ENCODE measurements at regions not wholly inside any gene's neighbourhood (a gene's known extent, or its start where the extent isn't known, plus 50 kb on each side); places are given as distances from the start of the nearest gene placed in this dataset.
"Not testable (repeated sequence)": the region's sequence is repeated elsewhere in the genome, so short reads cannot be mapped to it uniquely, and the experiment has no call there.

GRCh38 chr16:59144326-59144725 is 410.2 kb upstream of the GOT2 start:
- no peak for DNase-seq
- Mint-ChIP-seq H3K36me3 (ENCODE audit: low read depth) (no peaks in the 10 kb centered on the region), H3K4me1 (no peaks in the 10 kb centered on the region), H3K4me3 (no peak overlapping the region), H3K27me3 (no peaks in the 10 kb centered on the region), H3K9me3 (peaks cover 12% of the 10 kb centered on the region), H3K27ac (no peak overlapping the region)
- ChIA-PET POLR2A (no interaction called here), CTCF (no interaction called here)

GRCh38 chr16:59126486-59126885 is 392.4 kb upstream of the GOT2 start:
- Mint-ChIP-seq H3K36me3 (ENCODE audit: low read depth) (no peaks in the 10 kb centered on the region), H3K4me3 (no peak overlapping the region), H3K27me3 (no peaks in the 10 kb centered on the region), H3K9me3 (peaks cover 3% of the 10 kb centered on the region), H3K4me1 (no peaks in the 10 kb centered on the region), H3K27ac (no peak overlapping the region)
- ChIA-PET CTCF (no interaction called here), POLR2A (no interaction called here)
- no peak for DNase-seq

- Mint-ChIP-seq H3K36me3 (ENCODE audit: low read depth) (no peaks in the 10 kb centered on the region), H3K27ac (no peak overlapping the region), H3K27me3 (no peaks in the 10 kb centered on the region), H3K4me3 (no peak overlapping the region), H3K9me3 (peaks cover 3% of the 10 kb centered on the region), H3K4me1 (no peaks in the 10 kb centered on the region)
- DNase-seq: no peak
- POLR2A ChIA-PET: no interaction called here
- CTCF ChIA-PET: no interaction called here
These were observed 389.9 kb upstream of the GOT2 start for GRCh38 chr16:59124056-59124455.

- no peak for DNase-seq
- H3K36me3 Mint-ChIP-seq (ENCODE audit: low read depth): no peaks in the 10 kb centered on the region
- no peak overlapping the region for H3K4me3 Mint-ChIP-seq
- peaks cover 3% of the 10 kb centered on the region for H3K9me3 Mint-ChIP-seq
- ChIA-PET POLR2A (no interaction called here), CTCF (no interaction called here)
- H3K27me3 Mint-ChIP-seq: no peaks in the 10 kb centered on the region
- no peaks in the 10 kb centered on the region for H3K4me1 Mint-ChIP-seq
- no peak overlapping the region for H3K27ac Mint-ChIP-seq
These were observed 389.4 kb upstream of the GOT2 start for GRCh38 chr16:59123479-59123878.

- ChIA-PET POLR2A (no interaction called here), CTCF (no interaction called here)
- no peak for DNase-seq
- no peak overlapping the region for H3K4me3 Mint-ChIP-seq
- no peak overlapping the region for H3K27ac Mint-ChIP-seq
- H3K9me3 Mint-ChIP-seq: peaks cover 3% of the 10 kb centered on the region
- H3K4me1 Mint-ChIP-seq: no peaks in the 10 kb centered on the region
- H3K36me3 Mint-ChIP-seq (ENCODE audit: low read depth): no peaks in the 10 kb centered on the region
- no peaks in the 10 kb centered on the region for H3K27me3 Mint-ChIP-seq
These were observed 388.1 kb upstream of the GOT2 start for GRCh38 chr16:59122262-59122537.

- ChIA-PET CTCF (no interaction called here), POLR2A (no interaction called here)
- Mint-ChIP-seq H3K27me3 (no peaks in the 10 kb centered on the region), H3K9me3 (peaks cover 3% of the 10 kb centered on the region), H3K4me1 (no peaks in the 10 kb centered on the region), H3K4me3 (no peak overlapping the region), H3K36me3 (ENCODE audit: low read depth) (no peaks in the 10 kb centered on the region), H3K27ac (no peak overlapping the region)
- DNase-seq: no peak
These were observed 387.5 kb upstream of the GOT2 start for GRCh38 chr16:59121411-59122261.

GRCh38 chr16:59116744-59117143 is 382.6 kb upstream of the GOT2 start:
- Mint-ChIP-seq H3K36me3 (ENCODE audit: low read depth) (no peaks in the 10 kb centered on the region), H3K4me3 (no peak overlapping the region), H3K4me1 (no peaks in the 10 kb centered on the region), H3K27me3 (no peaks in the 10 kb centered on the region), H3K9me3 (no peaks in the 10 kb centered on the region), H3K27ac (no peak overlapping the region)
- POLR2A ChIA-PET: no interaction called here
- DNase-seq: no peak
- CTCF ChIA-PET: no interaction called here

GRCh38 chr16:59114790-59115189 is 380.7 kb upstream of the GOT2 start:
- no peaks in the 10 kb centered on the region for H3K36me3 Mint-ChIP-seq (ENCODE audit: low read depth)
- no peaks in the 10 kb centered on the region for H3K4me1 Mint-ChIP-seq

GRCh38 chr16:59113004-59113670 is 379.0 kb upstream of the GOT2 start:
- no peaks in the 10 kb centered on the region for H3K27me3 Mint-ChIP-seq
- CTCF ChIA-PET: no interaction called here
- no peak overlapping the region for H3K27ac Mint-ChIP-seq
- no peak for DNase-seq
- H3K4me3 Mint-ChIP-seq: no peak overlapping the region
- no peaks in the 10 kb centered on the region for H3K4me1 Mint-ChIP-seq
- POLR2A ChIA-PET: no interaction called here
- no peaks in the 10 kb centered on the region for H3K36me3 Mint-ChIP-seq (ENCODE audit: low read depth)
- no peaks in the 10 kb centered on the region for H3K9me3 Mint-ChIP-seq

More at GRCh38 chr16:59114790-59115189, 380.7 kb upstream of the GOT2 start:
- POLR2A ChIA-PET: no interaction called here
- Mint-ChIP-seq H3K27ac (no peak overlapping the region), H3K27me3 (no peaks in the 10 kb centered on the region), H3K9me3 (no peaks in the 10 kb centered on the region), H3K4me3 (no peak overlapping the region)
- CTCF ChIA-PET: no interaction called here
- no peak for DNase-seq

- H3K27ac Mint-ChIP-seq: no peak overlapping the region
- ChIA-PET POLR2A (no interaction called here), CTCF (no interaction called here)
- no peaks in the 10 kb centered on the region for H3K4me1 Mint-ChIP-seq
- no peak for DNase-seq
- no peak overlapping the region for H3K4me3 Mint-ChIP-seq
- no peaks in the 10 kb centered on the region for H3K9me3 Mint-ChIP-seq
- H3K36me3 Mint-ChIP-seq (ENCODE audit: low read depth): no peaks in the 10 kb centered on the region
- H3K27me3 Mint-ChIP-seq: no peaks in the 10 kb centered on the region
These were observed 377.2 kb upstream of the GOT2 start for GRCh38 chr16:59111280-59111679.

GRCh38 chr16:59108374-59108773 is 374.3 kb upstream of the GOT2 start:
- ChIA-PET POLR2A (no interaction called here), CTCF (no interaction called here)
- Mint-ChIP-seq H3K4me1 (no peaks in the 10 kb centered on the region), H3K36me3 (ENCODE audit: low read depth) (no peaks in the 10 kb centered on the region), H3K9me3 (no peaks in the 10 kb centered on the region), H3K27ac (no peak overlapping the region), H3K27me3 (no peaks in the 10 kb centered on the region), H3K4me3 (no peak overlapping the region)
- DNase-seq: no peak

- H3K9me3 Mint-ChIP-seq; H3K36me3 Mint-ChIP-seq (ENCODE audit: low read depth); H3K27me3 Mint-ChIP-seq; POLR2A ChIA-PET; DNase-seq; H3K27ac Mint-ChIP-seq; H3K4me1 Mint-ChIP-seq; CTCF ChIA-PET; H3K4me3 Mint-ChIP-seq: not testable (repeated sequence)
These were observed 362.6 kb upstream of the GOT2 start for GRCh38 chr16:59096682-59097081.

- no peak for DNase-seq
- no peak overlapping the region for H3K4me3 Mint-ChIP-seq
- ChIA-PET CTCF (no interaction called here), POLR2A (no interaction called here)
- H3K27ac Mint-ChIP-seq: no peak overlapping the region
- H3K4me1 Mint-ChIP-seq: no peaks in the 10 kb centered on the region
- peaks cover 2% of the 10 kb centered on the region for H3K9me3 Mint-ChIP-seq
- no peaks in the 10 kb centered on the region for H3K27me3 Mint-ChIP-seq
- no peaks in the 10 kb centered on the region for H3K36me3 Mint-ChIP-seq (ENCODE audit: low read depth)
These were observed 356.4 kb upstream of the GOT2 start for GRCh38 chr16:59090541-59090940.

- Mint-ChIP-seq H3K4me3 (no peak overlapping the region), H3K36me3 (ENCODE audit: low read depth) (no peaks in the 10 kb centered on the region), H3K27ac (no peak overlapping the region), H3K9me3 (peaks cover 5% of the 10 kb centered on the region), H3K4me1 (no peaks in the 10 kb centered on the region), H3K27me3 (no peaks in the 10 kb centered on the region)
- ChIA-PET CTCF (no interaction called here), POLR2A (no interaction called here)
- no peak for DNase-seq
These were observed 354.3 kb upstream of the GOT2 start for GRCh38 chr16:59088431-59088830.

Measured in activated CD4-positive, alpha-beta memory T cell treated with anti-CD3 and anti-CD28 coated beads, Interleukin-2, amount 10 ng/mL, durations not matched to agents 7 days and 5 days (primary cell).